ENCODE measurements at regions not wholly inside any gene's neighbourhood (a gene's known extent, or its start where the extent isn't known, plus 50 kb on each side); places are given as distances from the start of the nearest gene placed in this dataset.

DNA sequence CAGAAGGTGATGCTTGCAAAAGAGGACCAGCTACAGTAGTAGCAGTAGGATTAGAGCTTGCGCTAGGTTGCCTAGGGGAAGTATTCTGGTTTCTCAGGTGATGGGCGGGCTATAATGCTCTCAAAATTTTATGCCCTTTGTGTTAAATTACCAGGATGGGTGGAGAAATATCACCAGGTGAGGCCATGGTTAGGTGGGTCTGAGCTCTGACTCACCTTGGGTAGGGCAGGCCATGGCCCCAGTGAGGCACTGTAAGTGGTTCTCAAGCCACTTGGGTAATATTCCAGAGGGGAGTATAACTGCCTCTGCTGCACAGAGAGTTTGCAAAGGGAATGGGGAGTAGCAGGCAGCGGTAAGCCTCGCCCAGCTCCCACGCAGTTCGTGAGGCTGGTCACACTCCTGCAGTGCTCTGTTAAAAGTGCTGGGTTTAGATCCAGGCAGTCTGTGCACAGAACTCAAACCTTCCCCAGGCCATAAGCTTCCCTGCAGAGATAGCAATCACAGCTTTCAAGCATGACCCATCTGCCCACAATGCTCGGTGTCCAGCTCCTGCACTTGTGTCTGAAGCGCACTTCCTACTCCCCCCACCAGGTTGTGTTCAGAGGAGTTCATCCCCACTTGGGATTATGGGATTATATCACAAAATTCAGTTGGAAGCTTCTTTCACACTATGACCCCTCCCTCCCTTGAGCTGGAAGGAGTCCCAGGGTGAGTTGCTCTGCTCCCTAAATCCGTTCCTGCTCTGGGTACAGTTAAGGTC, 575.0 kb downstream of the CHSY3 start:
- no peak overlapping the region for H3K27ac ChIP-seq
- TF ChIP-seq CTCF (conservative IDR thresholded peaks at IDR 0.05), result no peak

GRCh38 chr5:130476325-130476724, 572.1 kb downstream of the CHSY3 start:
- no peak overlapping the region for H3K27ac ChIP-seq
- no peak for TF ChIP-seq CTCF (conservative IDR thresholded peaks at IDR 0.05)

GRCh38 chr5:130462516-130462915, 558.3 kb downstream of the CHSY3 start:
- H3K27ac ChIP-seq, result no peak overlapping the region
- TF ChIP-seq CTCF (conservative IDR thresholded peaks at IDR 0.05), result no peak

DNA sequence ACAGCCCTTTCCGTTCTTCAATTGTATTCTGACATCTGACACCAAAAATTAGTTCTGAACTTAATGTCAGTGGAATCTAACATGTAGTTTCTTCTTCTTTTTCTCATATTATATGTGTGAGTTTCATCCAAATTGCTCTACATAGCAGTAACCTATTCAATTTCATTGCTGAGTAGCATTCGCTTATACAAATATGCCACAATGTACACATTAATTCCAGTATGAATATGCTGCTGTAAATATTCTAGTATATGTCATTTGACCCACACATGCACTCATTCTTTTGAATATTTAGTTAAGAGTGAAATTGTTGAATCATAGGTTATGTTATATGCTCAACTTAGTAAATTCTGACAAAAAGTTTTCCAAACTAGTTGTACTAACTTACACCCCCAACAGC, 550.9 kb downstream of the CHSY3 start:
- no peak for TF ChIP-seq CTCF (conservative IDR thresholded peaks at IDR 0.05)

DNA sequence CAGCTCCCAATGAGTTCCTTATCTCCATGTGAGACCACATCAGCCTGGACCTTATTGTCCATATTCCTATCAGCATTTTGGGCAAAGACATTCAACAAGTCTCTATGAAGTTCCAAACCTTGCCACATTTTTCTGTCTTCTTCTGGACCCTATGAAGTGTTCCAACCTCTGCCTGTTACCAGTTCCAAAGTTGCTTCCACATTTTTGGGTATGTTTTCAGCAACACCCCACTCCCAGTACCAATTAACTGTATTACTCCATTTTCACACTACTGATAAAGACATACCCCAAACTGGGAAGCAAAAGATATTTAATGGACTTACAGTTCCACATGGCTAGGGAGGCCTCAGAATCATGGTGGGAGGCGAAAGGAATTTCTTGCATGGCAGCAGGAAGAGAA, 548.5 kb downstream of the CHSY3 start:
- TF ChIP-seq CTCF (conservative IDR thresholded peaks at IDR 0.05), result no peak
- no peak overlapping the region for H3K27ac ChIP-seq

More for the DNA sequence above, 550.9 kb downstream of the CHSY3 start:
- H3K27ac ChIP-seq, result no peak overlapping the region

- H3K27ac ChIP-seq, result no peak overlapping the region
Observed at GRCh38 chr5:130436430-130436829, 532.2 kb downstream of the CHSY3 start.

More at GRCh38 chr5:130436430-130436829, 532.2 kb downstream of the CHSY3 start:
- no peak for TF ChIP-seq CTCF (conservative IDR thresholded peaks at IDR 0.05)

Data from VCaP (cell line).